ENCODE measurements at regions not wholly inside any gene's neighbourhood (a gene's known extent, or its start where the extent isn't known, plus 50 kb on each side); places are given as distances from the start of the nearest gene placed in this dataset.

GRCh38 chr18:24764766-24765165, 304.3 kb downstream of the HRH4 start:
- no peak for TF ChIP-seq CTCF (IDR thresholded peaks at IDR 0.05)
- no peak for TF ChIP-seq EP300 (IDR thresholded peaks at IDR 0.05)
